ENCODE measurements at regions not wholly inside any gene's neighbourhood (a gene's known extent, or its start where the extent isn't known, plus 50 kb on each side); places are given as distances from the start of the nearest gene placed in this dataset.

- ChIA-PET POLR2A (no interaction called here), CTCF (interaction anchor here (1.1 kb wide), 1 partner anchor 394 kb away, joined by 4 read pairs; no protein-coding TSS in a partner anchor), RAD21 (ENCODE audit: low non-redundant PET in 1 of 2, low total read pairs in 2 of 2, uncharacterized antibody in 2 of 2, unreplicated experiment in 2 of 2) (no interaction called here)
- Histone ChIP-seq H3K27me3 (ENCODE audit: insufficient read depth, low read length) (no peaks in the 10 kb centered on the region), H3K79me2 (ENCODE audit: insufficient read depth, low read length) (no peaks in the 10 kb centered on the region), H4K20me1 (ENCODE audit: insufficient read depth) (no peaks in the 10 kb centered on the region), H3K4me2 (ENCODE audit: low read length) (peak overlapping the region; percentile 58), H3K9me2 (ENCODE audit: insufficient read depth) (no peaks in the 10 kb centered on the region), H3K4me3 (replicated peaks in 1 of 2; ENCODE audit: low read depth in 1 of 2, low read length in 2 of 2) (no peak overlapping the region), H3K4me1 (ENCODE audit: control insufficient read depth in 1 of 2, insufficient read depth in 2 of 2, low read length in 2 of 2) (peaks cover 5 to 18% of the 10 kb centered on the region in 2 experiments; a peak in 3 of 4 replicates), H3K9ac (ENCODE audit: low read length) (no peak overlapping the region), H3K27ac (ENCODE audit: low read depth, low read length) (no peak overlapping the region), H3K36me3 (ENCODE audit: control insufficient read depth in 1 of 2, insufficient read depth in 2 of 2, low read length in 2 of 2) (no peaks in the 10 kb centered on the region), H2AFZ (ENCODE audit: low read depth, low read length, poor library complexity, severe bottlenecking) (peak overlapping the region; percentile 70), H3K9me3 (ENCODE audit: control insufficient read depth in 1 of 2, insufficient read depth in 1 of 2, low read depth in 1 of 2, low read length in 2 of 2) (no peaks in the 10 kb centered on the region)
- intact Hi-C loops (cut with micrococcal nuclease), result no loop called here
- TF ChIP-seq EZH2phosphoT487 (IDR thresholded peaks at IDR 0.05; ENCODE audit: borderline replicate concordance), result no peak
- peak; percentile 35; the same call in 1 of the 2 replicates for TF ChIP-seq FOSL1 (IDR thresholded peaks at IDR 0.05; ENCODE audit: low read depth)
- TF ChIP-seq EGR1 (IDR thresholded peaks at IDR 0.05; ENCODE audit: low read depth), result no peak
- TF ChIP-seq SIN3A (IDR thresholded peaks at IDR 0.05; ENCODE audit: low read depth), result no peak
- TF ChIP-seq CBX3 (IDR thresholded peaks at IDR 0.05; ENCODE audit: low read depth), result no peak
- no peak for TF ChIP-seq POLR2A (IDR thresholded peaks at IDR 0.05; ENCODE audit: borderline replicate concordance, extremely low read depth, insufficient read depth, insufficient read length)
- TF ChIP-seq ATF3 (IDR thresholded peaks at IDR 0.05), result no peak
- no peak for TF ChIP-seq RAD21 (IDR thresholded peaks at IDR 0.05; ENCODE audit: low read depth)
- TF ChIP-seq YY1 (IDR thresholded peaks at IDR 0.05; ENCODE audit: extremely low read depth, insufficient replicate concordance, low read depth, low read length), result no peak
- TF ChIP-seq JUND (IDR thresholded peaks at IDR 0.05), result peak; percentile 46
- no peak for TF ChIP-seq ZNF274 (IDR thresholded peaks at IDR 0.05; ENCODE audit: low read depth, low read length)
- no peak for TF ChIP-seq CTCF (IDR thresholded peaks at IDR 0.05 in 2 of 3, conservative IDR thresholded peaks at IDR 0.05 in 1 of 3; ENCODE audit: borderline replicate concordance in 1 of 3, insufficient read depth in 1 of 3, low read depth in 2 of 3, low read length in 2 of 3)
- TF ChIP-seq MAX (IDR thresholded peaks at IDR 0.05), result 0 out of 2 replicates have a peak, but pooled peaks have one; percentile 19
- no peak for TF ChIP-seq REST (IDR thresholded peaks at IDR 0.05; ENCODE audit: low read depth)
- no TSS peak for BruUV-seq (replicated peaks)
- DNase-seq (ENCODE audit: low read depth, low spot score) (no peak), ATAC-seq (peak; percentile 40; the same call in 1 of the 2 replicates)
Measured at GRCh38 chr1:224528900-224529299, 87.2 kb upstream of the CNIH3 start.
